ENCODE measurements at regions not wholly inside any gene's neighbourhood (a gene's known extent, or its start where the extent isn't known, plus 50 kb on each side); places are given as distances from the start of the nearest gene placed in this dataset.

DNA sequence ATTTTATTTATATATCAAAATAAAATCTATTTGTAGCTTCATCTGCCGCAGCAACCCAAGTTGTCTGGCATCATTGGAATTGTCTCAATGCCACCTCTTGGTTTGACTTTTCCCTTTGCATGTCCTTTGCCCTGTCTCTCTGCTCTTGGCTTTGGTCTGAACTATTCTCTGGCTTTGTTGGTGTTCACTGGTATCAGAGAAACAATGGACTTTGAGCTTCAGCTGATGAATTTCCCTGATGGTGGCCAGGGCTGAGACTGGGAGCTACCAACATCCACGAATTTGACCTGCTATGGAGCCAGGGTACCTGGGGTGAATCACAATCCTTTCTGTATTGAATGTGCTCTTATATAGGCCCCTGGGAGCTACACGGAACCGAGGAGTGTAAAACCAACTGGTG, 311.7 kb upstream of the KIAA1217 start:
- TF ChIP-seq, protein P1, sequence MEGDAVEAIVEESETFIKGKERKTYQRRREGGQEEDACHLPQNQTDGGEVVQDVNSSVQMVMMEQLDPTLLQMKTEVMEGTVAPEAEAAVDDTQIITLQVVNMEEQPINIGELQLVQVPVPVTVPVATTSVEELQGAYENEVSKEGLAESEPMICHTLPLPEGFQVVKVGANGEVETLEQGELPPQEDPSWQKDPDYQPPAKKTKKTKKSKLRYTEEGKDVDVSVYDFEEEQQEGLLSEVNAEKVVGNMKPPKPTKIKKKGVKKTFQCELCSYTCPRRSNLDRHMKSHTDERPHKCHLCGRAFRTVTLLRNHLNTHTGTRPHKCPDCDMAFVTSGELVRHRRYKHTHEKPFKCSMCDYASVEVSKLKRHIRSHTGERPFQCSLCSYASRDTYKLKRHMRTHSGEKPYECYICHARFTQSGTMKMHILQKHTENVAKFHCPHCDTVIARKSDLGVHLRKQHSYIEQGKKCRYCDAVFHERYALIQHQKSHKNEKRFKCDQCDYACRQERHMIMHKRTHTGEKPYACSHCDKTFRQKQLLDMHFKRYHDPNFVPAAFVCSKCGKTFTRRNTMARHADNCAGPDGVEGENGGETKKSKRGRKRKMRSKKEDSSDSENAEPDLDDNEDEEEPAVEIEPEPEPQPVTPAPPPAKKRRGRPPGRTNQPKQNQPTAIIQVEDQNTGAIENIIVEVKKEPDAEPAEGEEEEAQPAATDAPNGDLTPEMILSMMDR (conservative IDR thresholded peaks at IDR 0.05 in 1 of 2, IDR thresholded peaks at IDR 0.05 in 1 of 2; ENCODE audit: extremely low read depth in 1 of 2, insufficient read depth in 1 of 2, low read depth in 1 of 2, low read length in 2 of 2) = no peak
- no peak for TF ChIP-seq EZH2 (IDR thresholded peaks at IDR 0.05; ENCODE audit: borderline replicate concordance, low read length)

All from mammary epithelial cell (primary cell).